ENCODE measurements at regions not wholly inside any gene's neighbourhood (a gene's known extent, or its start where the extent isn't known, plus 50 kb on each side); places are given as distances from the start of the nearest gene placed in this dataset.

- H3K4me3 ChIP-seq (ENCODE audit: low read depth, low read length): no peak overlapping the region
- TF ChIP-seq, protein P1, sequence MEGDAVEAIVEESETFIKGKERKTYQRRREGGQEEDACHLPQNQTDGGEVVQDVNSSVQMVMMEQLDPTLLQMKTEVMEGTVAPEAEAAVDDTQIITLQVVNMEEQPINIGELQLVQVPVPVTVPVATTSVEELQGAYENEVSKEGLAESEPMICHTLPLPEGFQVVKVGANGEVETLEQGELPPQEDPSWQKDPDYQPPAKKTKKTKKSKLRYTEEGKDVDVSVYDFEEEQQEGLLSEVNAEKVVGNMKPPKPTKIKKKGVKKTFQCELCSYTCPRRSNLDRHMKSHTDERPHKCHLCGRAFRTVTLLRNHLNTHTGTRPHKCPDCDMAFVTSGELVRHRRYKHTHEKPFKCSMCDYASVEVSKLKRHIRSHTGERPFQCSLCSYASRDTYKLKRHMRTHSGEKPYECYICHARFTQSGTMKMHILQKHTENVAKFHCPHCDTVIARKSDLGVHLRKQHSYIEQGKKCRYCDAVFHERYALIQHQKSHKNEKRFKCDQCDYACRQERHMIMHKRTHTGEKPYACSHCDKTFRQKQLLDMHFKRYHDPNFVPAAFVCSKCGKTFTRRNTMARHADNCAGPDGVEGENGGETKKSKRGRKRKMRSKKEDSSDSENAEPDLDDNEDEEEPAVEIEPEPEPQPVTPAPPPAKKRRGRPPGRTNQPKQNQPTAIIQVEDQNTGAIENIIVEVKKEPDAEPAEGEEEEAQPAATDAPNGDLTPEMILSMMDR (IDR thresholded peaks at IDR 0.05; ENCODE audit: insufficient read depth, low read length): no peak
- DNase-seq (ENCODE audit: low read depth): no peak
These were observed 59.7 kb downstream of the TEX35 start for GRCh38 chr1:178572604-178573003.

DNA sequence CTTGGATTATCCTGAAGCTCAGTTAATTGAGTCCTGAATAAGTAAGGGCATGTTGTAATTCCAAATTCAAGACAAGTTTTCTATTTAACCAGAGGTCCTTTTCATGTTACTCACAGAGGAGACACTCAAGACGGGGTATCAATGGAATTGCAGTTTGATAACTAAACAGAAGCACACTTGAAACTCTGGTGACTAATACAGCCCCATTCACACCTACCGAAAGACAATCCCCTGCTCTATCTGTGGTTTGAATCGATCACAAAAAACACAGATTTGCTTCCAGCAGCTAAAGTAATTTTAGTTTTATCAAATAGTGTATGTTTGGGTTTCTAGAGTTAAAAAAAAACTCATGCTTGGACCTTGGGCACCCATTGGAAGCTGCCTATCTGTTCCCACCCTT lies 60.4 kb downstream of the TEX35 start:
- DNase-seq (ENCODE audit: low read depth): no peak

DNA sequence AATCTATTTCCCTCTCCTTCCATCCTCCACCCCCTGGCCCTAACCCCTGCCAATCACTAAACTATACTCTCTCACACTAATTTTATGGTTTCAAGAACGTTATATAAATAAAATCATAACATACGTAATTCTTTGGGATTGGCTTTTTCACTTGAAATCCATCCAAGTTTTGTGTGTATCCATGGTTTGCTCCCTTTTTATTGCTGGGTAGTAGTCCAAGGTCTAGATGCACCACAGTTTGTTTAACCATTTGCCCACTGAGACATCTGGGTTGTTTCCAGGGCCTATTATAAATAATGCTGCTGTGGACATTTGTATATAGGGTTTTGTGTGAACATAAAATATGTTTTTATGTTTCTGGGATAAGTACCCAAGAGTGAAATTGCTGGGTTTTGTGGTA lies 61.4 kb downstream of the TEX35 start:
- DNase-seq (ENCODE audit: low read depth): no peak
- no peak overlapping the region for H3K4me3 ChIP-seq (ENCODE audit: low read depth, low read length)
- TF ChIP-seq, protein P1 (IDR thresholded peaks at IDR 0.05; ENCODE audit: insufficient read depth, low read length): no peak

More for the DNA sequence above, 60.4 kb downstream of the TEX35 start:
- no peak overlapping the region for H3K4me3 ChIP-seq (ENCODE audit: low read depth, low read length)
- TF ChIP-seq, protein P1 (IDR thresholded peaks at IDR 0.05; ENCODE audit: insufficient read depth, low read length): no peak

DNA sequence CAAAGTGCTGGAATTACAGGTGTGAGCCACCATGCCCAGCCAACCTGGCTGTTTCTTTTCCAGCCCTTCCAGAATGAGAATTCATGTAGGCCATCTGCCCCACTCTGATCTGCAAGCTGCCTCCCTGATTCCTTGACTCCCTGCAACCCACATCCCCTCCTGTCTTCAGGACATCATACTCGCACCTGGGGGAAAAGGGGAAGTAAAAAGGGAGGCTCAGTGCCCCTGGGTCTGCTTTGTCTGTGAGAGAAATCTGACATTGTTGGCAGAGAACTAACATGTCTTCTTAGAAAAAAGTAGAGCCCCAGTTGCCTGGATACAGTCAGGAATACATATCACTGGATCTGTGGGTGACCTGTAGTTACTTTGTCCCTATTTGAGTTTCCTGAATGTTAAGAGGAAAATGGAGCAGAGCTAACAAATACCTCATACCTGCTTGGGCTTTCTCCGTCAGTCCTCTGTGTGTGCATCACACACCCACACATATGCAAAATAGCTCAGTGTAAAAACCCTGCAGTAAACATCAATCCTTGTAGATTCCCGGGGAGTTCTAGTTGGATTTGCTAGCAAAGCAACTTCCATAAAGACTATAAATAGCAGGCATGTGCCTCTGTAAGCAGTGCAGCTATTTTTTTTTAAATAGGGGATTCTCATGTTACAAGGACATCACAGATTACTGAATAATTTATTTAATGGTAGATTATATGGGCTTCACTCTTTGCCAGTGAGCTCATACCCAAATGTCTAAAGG lies 62.9 kb downstream of the TEX35 start:
- no peak overlapping the region for H3K4me3 ChIP-seq (ENCODE audit: low read depth, low read length)
- DNase-seq (ENCODE audit: low read depth): peak; percentile 15
- TF ChIP-seq, protein P1 (IDR thresholded peaks at IDR 0.05; ENCODE audit: insufficient read depth, low read length): no peak

GRCh38 chr1:178576841-178577240 lies 63.9 kb downstream of the TEX35 start:
- no peak for DNase-seq (ENCODE audit: low read depth)
- TF ChIP-seq, protein P1 (IDR thresholded peaks at IDR 0.05; ENCODE audit: insufficient read depth, low read length): no peak
- H3K4me3 ChIP-seq (ENCODE audit: low read depth, low read length): no peak overlapping the region

GRCh38 chr1:178577882-178578281 lies 65.0 kb downstream of the TEX35 start:
- TF ChIP-seq, protein P1 (IDR thresholded peaks at IDR 0.05; ENCODE audit: insufficient read depth, low read length): no peak
- no peak for DNase-seq (ENCODE audit: low read depth)
- H3K4me3 ChIP-seq (ENCODE audit: low read depth, low read length): no peak overlapping the region

GRCh38 chr1:178578541-178578940 lies 65.6 kb downstream of the TEX35 start:
- TF ChIP-seq, protein P1 (IDR thresholded peaks at IDR 0.05; ENCODE audit: insufficient read depth, low read length): no peak
- no peak for DNase-seq (ENCODE audit: low read depth)

More at GRCh38 chr1:178578541-178578940, 65.6 kb downstream of the TEX35 start:
- no peak overlapping the region for H3K4me3 ChIP-seq (ENCODE audit: low read depth, low read length)
